Ureter (tissue), 1 donor: ENCODE measurements at regions not wholly inside any gene's neighbourhood (a gene's known extent, or its start where the extent isn't known, plus 50 kb on each side); places are given as distances from the start of the nearest gene placed in this dataset.

ENCODE experiments used
- DNase-seq: peaks from one replicate; pipeline ENCODE4 v3.0.0-alpha.2; 2020; ENCODE audit warnings: low spot score
- donor health status: DM: yes; HTN: yes; CAD: no.

DNA sequence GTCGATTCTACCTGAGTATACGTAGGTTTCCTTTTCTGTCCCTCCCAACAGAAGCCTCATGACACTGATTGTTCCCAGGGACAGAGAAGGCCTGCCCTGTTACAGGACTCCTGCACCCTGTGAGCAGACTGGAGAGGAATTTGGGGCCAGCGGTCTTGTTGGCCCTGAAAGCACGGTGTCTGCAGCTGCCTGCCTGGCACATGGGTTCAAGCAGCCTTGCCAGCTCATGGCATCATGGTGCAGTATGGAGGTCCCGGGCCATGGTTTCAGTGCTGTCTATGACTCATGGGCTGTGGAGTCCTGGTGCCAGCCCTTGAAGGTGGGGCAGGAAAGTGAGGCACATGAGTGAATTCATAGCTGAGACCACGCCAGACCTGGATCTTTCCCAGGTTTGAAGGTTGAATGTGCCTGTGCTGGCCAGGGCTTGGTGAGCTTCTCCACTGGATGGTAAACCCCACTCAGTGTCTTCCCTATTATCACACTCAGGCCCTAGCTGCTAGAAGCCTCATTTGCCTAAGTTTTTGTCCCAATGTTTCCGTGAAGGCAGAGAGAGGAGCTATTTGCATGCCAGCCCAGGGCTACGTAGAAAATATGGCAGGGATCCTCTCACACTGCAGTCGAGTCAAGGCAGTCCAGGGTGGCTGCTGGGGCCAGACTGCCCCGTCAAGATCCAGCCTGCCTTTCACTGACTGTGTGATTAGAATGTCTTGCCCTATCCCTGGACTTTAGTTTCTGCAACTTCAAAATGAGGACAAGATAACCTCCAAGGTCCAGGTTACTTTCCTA, 277.2 kb upstream of the CCL2 start:
- DNase-seq = peak; percentile 32

DNA sequence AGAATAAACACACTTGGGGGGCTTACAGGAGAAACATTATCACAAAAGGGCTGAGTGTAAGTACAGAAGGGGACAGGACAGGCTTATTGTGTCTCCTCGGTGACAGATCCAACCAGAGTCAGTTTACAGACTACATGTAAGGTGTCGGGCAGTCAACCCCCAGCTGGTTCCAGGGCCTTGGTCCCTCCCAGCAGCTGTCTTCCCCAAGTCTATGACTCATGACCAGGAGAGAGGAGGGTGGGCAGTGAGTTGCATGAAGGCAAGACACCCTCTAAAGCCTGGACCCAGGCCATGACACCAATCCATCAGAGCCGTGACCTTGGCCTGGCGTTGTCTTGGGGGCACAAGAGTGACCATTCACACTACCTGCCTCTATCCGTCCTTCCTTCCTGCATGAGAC, 276.2 kb upstream of the CCL2 start:
- DNase-seq = no peak

DNA sequence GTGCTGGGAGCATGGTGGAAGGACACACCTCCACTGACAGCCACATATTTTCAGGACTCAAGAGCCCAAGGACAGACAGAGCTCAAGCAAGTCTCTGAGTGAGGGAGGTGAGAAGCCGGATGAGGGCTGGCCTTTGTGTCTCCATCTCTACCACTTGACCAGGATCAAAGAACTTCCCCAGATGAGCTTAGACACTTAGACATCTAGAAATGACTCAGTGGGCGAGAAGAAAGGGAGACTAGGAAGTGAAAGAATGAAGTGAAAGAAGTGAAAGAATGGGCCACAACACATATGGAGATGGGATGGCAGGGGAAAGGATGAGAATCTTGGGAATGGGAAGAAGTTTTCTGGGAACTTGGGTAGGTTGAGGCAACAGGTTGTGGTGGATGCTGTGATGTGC, 274.9 kb upstream of the CCL2 start:
- no peak for DNase-seq

DNA sequence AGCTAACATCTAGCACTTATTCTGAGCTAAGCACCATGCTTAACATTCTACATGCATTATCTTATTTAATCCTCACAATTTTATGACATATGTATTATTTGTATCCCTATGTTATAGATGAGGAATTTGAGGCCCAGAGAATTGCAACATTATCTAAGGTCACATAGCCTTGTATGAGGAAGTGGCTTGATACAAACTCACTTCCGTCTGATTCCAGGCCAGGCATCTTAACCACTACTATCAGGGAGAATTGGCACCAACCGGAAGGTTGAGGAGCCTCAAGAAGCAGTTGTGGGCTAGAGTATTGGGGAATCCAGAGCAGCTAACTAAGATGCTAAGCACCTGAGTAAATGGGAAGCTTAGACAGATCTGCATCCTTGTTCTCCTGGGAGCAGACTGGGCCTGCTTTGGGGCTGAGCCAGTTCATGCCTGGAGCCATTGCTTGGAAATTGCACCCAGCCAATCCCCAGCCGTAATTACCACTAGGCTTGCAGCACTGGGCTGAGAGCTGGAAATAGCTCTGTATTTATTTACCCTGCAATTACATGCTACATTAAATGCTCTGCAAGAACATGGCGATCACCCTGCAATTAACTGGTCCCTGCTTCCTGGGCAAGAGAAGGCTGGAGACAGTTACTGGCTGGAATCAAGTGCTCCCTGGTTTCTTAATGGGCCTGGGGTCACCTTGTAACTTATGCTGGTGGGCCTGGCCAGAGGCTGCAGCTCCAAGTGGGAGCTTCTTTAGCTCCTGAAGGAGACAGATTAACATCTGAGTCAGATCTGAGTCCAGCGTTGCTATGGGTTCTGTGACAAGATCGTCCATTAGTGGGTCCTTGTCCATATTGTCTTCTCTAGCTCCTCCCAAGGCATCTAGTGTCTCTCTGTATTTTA, 273.1 kb upstream of the CCL2 start:
- DNase-seq = no peak

DNA sequence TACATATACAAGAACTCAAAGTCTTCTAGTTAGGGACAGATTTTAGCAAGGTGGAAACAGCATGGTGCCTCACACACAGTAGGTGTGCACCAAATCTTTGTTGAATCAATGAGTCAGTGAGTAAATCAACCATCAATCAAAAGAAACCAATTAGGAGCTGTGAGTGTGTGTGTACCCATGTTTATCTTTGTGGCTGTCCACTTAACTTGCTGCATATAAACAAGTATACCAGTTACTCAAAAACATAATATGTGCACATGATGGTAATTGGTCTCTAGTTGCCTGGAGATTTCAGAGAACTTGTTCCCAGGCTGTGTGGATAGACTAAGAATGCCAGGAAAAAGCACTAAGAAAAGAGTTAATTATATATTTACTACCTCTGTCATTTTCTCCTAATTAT, 272.2 kb upstream of the CCL2 start:
- DNase-seq = no peak

DNA sequence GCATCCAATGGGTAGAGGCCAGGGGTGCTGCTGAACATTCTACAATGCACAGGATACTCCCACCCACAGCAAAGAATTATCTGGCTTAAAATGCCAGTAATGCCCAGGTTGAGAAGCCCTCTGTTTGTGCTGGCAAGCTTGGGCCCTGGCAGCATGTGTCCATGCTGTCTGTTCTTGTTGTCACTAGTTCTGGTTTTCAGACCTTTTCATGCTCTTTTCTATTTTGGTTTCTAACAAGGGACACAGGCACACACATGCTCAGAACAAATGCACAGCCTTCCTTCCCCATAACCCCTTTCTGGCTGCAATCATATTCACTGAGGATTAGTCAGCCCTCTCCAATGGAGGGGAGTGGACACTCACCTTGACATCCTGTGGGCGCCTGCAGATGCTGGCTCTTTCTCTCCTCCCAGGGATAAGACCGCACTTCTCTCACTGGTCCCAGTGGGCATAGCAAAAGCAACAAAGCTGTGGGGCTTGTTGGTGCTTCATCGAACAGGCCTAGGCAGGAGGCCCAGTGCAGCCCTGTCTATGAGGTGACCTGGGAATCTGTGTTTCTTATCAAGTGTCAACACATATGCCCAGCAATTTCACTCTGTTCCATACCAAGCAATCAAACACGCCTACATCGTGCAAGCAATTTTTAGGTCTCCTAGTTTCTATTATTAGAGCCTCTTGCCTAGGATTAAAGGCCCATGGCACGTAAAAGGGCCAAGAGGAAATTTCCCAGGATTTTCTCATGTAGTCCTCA, 271.1 kb upstream of the CCL2 start:
- no peak for DNase-seq

DNA sequence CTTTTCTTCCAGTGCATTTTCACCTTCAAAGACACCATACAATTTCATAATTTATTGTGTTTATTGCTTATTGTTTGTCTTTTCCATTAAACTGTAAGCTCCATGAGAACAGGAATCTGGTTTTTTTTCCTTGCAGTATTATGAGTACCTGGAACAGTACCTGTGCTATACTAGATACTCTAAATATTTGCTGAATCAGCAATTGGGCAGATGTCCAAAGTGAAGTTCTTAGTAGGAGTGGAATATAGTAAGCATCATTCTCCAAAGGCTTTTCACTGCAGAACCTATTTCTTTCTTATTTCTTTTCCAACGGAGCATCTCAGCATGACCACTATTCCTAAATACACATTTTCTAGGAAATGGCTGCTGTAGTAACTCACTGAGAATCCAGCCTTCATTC, 269.0 kb upstream of the CCL2 start:
- DNase-seq = no peak

DNA sequence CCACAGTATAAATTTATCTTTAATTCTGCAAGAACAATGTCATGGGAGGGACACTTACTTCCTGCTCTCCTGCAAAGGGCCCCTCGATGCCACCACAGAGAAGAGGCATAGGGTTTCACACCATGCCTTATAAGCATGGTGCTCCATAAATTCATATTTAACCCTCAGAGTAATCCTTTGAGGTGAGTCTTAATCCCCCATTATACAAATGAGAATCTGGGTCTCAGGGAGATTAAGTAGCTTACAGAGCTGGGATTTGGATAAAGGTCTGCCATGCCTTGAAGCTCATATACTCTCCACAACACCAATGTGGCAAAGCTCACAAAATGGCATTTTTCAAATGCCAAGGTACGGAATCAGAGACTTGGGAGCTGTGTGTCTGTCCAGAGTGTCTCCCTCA, 268.5 kb upstream of the CCL2 start:
- DNase-seq = no peak

DNA sequence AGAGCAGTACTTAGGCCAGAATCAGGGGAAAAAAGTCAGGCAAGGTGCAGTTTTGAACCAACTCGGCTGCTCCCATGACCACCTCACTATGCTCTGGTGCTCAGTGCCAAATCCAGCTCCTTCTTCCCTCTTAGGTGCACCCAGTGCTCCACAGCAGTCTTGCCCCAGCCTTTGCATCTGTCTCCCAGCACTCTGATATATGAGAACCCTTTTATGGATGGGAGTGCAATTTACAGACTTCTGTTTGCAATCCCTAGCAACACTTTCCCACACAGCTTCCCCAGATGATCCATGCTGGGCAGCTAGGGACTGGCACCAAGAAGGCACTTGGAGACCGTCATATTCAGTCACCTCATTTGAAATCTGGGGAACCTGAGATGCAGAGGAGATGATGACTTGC, 267.9 kb upstream of the CCL2 start:
- DNase-seq = no peak

DNA sequence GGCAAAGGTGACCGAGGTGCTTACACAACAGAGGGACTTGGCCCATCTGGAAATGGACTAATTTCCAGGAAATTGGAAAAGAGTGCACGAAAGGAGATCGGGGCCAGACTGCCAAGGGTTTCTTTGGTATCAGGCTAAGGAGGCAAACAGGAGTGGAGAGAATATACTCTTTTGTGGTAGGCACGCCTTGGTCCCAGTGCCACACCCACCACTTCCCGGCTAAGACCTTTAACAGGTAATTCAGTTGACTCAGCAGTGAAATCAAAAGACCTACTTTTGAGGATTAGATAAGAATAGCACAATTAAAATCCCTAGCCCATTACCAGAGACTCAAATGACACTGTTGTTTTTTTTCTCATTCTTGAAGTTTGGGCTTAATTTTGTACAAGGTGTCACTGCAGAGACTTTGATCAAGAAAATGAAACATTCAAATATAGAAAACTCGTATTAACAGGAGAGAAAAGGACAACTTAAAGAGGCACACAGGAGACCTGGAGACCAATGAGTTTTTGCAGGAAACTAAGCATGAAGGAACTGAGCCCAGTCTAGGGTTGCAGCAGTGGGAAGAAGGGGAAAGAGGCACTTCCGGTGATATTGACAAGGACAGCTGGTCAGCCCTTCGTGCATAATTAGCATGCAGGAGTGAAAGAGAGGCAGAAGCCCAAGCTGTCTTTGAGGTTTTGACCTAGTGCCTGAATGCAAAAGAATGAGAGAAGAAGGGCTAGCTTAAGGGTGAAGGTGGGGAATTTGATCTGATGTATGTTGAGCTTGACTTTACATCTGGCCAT, 265.5 kb upstream of the CCL2 start:
- peak; percentile 13 for DNase-seq

DNA sequence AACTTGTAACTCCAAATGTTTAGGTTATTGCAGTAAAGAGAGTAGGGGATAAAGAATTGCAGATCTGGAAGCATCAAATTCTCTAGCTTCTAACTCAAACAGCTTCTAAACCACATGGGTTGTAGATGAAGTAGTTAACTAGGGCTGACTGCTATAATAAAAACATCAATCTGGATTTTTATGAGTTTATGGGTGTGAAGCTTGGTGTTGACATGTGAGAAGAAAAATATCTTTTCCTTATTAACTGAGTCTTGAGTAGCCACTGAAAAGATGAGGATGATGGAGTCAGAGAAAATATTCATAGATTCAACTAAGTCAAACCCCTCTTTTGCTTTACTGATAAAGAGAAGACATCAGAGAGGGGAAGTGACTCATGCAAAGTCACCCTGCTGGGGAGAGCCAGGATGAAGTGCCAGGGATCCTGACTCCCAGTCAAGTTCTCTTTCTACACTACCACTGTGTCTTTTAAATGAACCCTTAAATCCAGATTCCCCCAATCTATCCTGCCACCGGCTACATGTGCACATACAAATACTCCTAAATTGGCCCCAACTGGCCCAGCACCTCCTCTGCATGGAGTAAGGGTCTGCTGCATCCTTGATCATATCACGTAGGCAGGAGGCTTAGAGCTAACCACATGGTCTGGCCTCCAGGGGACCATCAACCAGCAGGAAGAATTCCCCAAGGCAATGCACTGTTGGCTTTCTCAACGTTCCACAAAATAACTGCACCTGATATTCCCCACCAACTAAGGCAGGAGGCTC, 264.0 kb upstream of the CCL2 start:
- peak; percentile 15 for DNase-seq

DNA sequence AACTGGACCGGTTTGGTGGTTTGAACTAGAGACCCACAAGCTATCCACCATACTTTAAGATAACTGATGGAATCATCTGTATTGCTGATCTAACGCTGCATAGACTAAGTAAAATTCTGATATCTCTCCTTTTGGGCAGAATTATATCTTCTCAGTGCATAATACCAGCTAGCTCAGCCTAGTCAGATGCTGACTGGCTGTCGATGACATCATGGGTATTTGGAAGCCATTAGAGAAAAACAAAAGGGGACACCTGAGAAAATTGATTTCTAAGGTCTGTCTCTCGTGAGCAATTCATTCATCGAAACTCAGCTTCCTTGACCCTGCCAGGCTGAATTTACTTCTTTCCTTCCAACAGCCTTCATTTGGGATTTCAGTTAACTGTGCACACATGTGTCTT, 263.0 kb upstream of the CCL2 start:
- DNase-seq = no peak

DNA sequence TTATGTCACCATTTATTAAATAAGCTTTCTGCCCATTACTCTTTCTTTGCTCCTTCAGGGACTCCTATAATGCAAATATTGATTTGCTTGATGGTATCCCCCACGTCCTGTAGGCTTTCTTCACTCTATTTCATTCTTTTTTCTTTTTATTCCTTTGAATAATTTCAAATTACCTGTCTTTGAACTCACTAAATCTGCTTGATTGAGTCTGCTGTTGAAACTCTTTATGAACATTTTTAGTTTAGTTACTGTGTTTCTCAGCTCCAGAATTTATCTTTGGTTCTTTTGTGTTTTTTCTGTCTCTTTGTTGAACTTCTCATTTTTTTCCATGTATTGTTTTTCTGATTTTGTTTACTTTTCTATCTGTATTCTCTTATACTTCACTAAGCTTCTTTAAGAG, 254.4 kb upstream of the CCL2 start:
- no peak for DNase-seq

DNA sequence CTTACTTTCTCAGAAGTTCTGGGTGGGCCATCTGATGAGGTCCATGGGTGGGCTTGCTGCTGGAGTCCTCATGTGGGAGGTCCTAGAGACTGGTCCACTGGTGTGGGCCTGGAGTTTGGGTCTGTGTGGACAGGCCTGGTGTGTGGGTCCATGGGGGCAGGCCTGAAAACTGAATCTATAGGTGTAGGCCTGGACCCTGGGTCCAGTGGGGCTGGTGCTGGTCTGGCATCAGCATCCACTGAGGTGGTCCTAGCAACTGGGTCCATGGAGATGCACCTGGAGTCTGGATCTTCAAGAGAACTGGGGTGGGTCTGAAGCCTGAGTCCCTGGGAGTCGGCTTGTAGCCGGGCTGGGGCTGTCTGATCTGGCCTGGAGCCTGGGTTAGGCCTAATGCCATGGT, 253.8 kb upstream of the CCL2 start:
- DNase-seq = no peak

DNA sequence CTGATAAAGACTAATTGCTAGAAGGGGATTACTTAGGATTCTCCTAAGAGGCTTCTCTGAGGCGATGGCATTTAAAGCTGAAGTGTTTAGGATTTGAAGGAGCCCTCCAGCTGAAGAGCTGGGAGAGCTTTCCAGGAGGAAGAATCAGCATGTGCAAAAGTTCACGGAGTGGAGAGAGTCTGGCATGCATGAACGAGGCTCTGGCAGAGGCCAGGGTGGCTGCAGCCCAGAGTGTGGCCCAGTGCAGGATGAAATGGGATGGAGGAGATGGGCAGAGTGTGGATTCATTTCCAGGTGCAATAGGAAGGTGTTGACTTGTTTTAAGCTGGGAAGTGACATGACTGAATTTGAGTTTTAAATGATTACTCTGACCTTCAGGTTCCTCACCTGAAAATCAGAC, 249.0 kb upstream of the CCL2 start:
- no peak for DNase-seq

DNA sequence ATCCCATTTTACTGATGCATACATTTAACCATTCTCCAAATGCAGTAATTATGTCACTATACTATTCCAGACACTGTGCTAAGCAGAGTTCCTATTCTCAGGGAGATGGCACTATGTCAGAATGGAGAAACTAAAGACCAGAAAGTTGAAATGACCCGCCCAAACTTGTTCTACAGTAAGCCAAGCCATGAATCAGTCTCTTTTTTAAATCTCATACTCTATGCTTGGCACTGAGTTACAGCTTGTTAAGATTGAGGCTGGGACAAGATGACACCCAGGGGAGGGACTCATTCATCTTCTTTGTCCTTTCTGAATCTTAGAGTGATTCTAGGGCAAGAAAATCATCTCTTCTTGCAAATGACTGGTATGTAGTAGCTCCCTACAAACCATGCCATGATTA, 247.0 kb upstream of the CCL2 start:
- DNase-seq = no peak

DNA sequence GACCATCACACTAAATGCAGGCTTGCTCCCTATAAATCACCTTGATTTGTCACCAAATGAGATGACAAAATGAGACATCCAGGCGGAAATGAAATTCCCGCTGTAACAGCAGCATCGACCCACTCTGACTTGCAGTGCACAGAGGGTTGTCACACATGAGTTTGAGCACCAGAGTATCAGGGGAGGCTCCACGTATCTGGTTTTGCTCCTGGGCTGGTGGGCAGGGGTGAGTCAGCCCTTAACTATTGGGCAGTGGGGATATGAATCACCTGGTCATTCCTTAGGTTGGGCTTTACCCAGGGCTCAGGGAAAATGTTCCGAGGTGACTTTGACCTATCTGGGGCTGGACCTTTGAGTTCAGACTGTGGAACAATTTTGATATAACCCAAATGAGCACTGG, 245.2 kb upstream of the CCL2 start:
- DNase-seq = no peak

DNA sequence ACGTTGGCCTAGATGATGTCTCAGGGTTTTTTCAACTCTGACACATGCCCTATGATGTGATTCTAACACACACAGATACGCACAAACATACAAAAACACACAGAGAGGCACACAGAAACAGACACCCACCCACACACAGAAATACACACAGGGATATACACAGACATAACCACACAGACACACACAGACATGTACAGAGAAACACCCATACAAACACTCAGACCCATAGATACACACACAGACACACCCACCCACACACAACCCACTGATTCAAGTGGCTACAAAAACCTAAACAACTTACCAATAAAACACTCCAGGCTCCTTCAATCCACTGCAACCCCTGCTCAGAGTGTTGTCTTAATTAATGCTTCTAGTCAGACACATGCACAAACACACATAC, 244.6 kb upstream of the CCL2 start:
- no peak for DNase-seq

DNA sequence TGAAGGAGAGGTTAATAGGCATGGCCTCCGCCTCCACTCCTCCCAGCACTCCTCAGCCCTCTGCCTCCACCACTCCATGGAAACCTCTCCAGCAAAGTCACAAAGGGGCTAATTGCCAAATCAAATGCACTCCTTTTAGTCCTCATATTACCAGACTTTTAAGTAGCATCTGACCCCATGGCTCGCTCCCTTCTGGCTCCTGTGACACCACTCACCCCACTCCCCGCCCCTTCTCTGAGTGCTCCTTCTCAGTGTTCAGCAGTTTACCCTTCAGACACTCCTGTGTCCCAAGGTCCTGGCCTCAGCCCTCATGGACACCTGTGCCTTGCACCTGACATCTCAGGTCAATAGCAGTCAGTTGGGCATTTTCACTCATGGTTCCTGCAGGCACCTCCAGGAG, 243.5 kb upstream of the CCL2 start:
- no peak for DNase-seq

DNA sequence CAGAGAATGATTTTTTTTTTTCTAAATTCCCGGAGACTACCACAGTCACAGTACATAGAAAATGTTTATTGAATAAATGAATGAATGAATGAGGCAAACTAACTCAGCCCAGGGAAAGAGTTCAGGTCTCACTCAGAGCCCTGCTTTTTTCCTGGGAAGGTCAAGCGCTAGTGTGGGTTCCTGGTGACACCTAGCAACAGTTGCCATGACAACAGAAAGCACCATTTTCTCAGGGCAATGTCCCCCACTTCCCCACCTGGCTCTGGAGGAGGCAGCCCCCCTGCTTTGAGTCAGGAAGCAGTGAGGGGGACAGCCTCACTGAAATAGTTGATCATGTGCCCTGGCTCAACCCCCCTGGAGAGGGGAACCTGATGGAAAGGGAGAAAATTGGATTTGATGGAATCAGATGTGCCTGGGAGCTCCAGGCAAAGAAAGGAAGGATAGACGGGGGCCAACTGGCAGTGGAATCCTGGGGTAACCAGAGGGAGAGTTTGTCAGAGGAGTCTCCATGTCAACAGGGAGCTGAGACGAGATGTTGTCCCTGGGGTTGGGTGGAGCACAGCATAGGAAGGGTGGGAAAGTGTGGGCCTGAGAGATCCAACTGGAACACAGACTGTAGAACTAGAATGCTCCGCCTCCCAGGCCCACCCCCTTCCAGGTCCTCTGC, 242.2 kb upstream of the CCL2 start:
- DNase-seq = no peak
